ENCODE measurements at regions not wholly inside any gene's neighbourhood (a gene's known extent, or its start where the extent isn't known, plus 50 kb on each side); places are given as distances from the start of the nearest gene placed in this dataset.

GRCh38 chr15:69972436-69972835, 125.3 kb downstream of the TLE3 start:
- intact Hi-C loops (cut with DNase I; ENCODE audit: low total_unique reads) = no loop called here

GRCh38 chr15:69973102-69973714, 124.5 kb downstream of the TLE3 start:
- in situ Hi-C loops (cut with MboI; ENCODE audit: low pct_ligation_motif_present in 1 of 4, low pct_unique_long_range_greater_than_20kb in 1 of 4, low sequenced_read_pairs in 3 of 4) = no loop called here
- no peak for TF ChIP-seq CTCF (IDR thresholded peaks at IDR 0.05)
- TF ChIP-seq POLR2A (IDR thresholded peaks at IDR 0.05) = no peak
- TF ChIP-seq POLR2AphosphoS5 (IDR thresholded peaks at IDR 0.05) = no peak
- TF ChIP-seq EP300 (IDR thresholded peaks at IDR 0.05; ENCODE audit: low read depth) = no peak
- WGBS, 2 donors (ENCODE audit: low coverage in 1 of 2) = 46 to 100% methylated on average over 1 to 6 of the region's 6 CpGs
- DNase-seq = no peak
- Histone ChIP-seq H3K9me3 (no peaks in the 10 kb centered on the region), H3K27me3 (peaks cover 18% of the 10 kb centered on the region), H3K36me3 (no peaks in the 10 kb centered on the region), H3K27ac (no peak overlapping the region), H3K4me3 (no peak overlapping the region), H3K4me1 (no peaks in the 10 kb centered on the region)
- intact Hi-C loops (cut with DNase I; ENCODE audit: low total_unique reads) = no loop called here

More at GRCh38 chr15:69972436-69972835, 125.3 kb downstream of the TLE3 start:
- Histone ChIP-seq H3K4me3 (no peak overlapping the region), H3K4me1 (no peaks in the 10 kb centered on the region), H3K9me3 (no peaks in the 10 kb centered on the region), H3K27ac (no peak overlapping the region), H3K36me3 (no peaks in the 10 kb centered on the region), H3K27me3 (peaks cover 21% of the 10 kb centered on the region)
- TF ChIP-seq CTCF (IDR thresholded peaks at IDR 0.05) = no peak
- TF ChIP-seq POLR2A (IDR thresholded peaks at IDR 0.05) = no peak
- TF ChIP-seq EP300 (IDR thresholded peaks at IDR 0.05; ENCODE audit: low read depth) = no peak
- no peak for TF ChIP-seq POLR2AphosphoS5 (IDR thresholded peaks at IDR 0.05)
- 82% methylated on average over 3 of the region's 3 CpGs; no CpG with 5 or more reads in 1 of the 2 donors for WGBS, 2 donors (ENCODE audit: low coverage in 1 of 2)
- in situ Hi-C loops (cut with MboI; ENCODE audit: low pct_ligation_motif_present in 1 of 4, low pct_unique_long_range_greater_than_20kb in 1 of 4, low sequenced_read_pairs in 3 of 4) = no loop called here
- DNase-seq = no peak

- intact Hi-C loops (cut with DNase I; ENCODE audit: low total_unique reads) = no loop called here
- no peaks in the 10 kb centered on the region for H3K9me3 ChIP-seq
- no peak for TF ChIP-seq EP300 (IDR thresholded peaks at IDR 0.05; ENCODE audit: low read depth)
- TF ChIP-seq POLR2A (IDR thresholded peaks at IDR 0.05) = no peak
- no peak for TF ChIP-seq CTCF (IDR thresholded peaks at IDR 0.05)
- TF ChIP-seq POLR2AphosphoS5 (IDR thresholded peaks at IDR 0.05) = no peak
- WGBS, 2 donors (ENCODE audit: low coverage in 1 of 2) = 47 to 62% methylated on average over 2 to 4 of the region's 4 CpGs
- no peaks in the 10 kb centered on the region for H3K4me1 ChIP-seq
- no peak for DNase-seq
- H3K27me3 ChIP-seq = peaks cover 18% of the 10 kb centered on the region
- in situ Hi-C loops (cut with MboI; ENCODE audit: low pct_ligation_motif_present in 1 of 4, low pct_unique_long_range_greater_than_20kb in 1 of 4, low sequenced_read_pairs in 3 of 4) = no loop called here
- H3K27ac ChIP-seq = no peak overlapping the region
- H3K4me3 ChIP-seq = no peak overlapping the region
- no peaks in the 10 kb centered on the region for H3K36me3 ChIP-seq
Observed at GRCh38 chr15:69973880-69974279, 123.8 kb downstream of the TLE3 start.

- 62 to 67% methylated on average over 1 to 5 of the region's 5 CpGs for WGBS, 2 donors (ENCODE audit: low coverage in 1 of 2)
- Histone ChIP-seq H3K4me3 (no peak overlapping the region), H3K9me3 (no peaks in the 10 kb centered on the region), H3K27ac (no peak overlapping the region), H3K36me3 (no peaks in the 10 kb centered on the region), H3K27me3 (peaks cover 18% of the 10 kb centered on the region), H3K4me1 (no peaks in the 10 kb centered on the region)
- DNase-seq = no peak
- in situ Hi-C loops (cut with MboI; ENCODE audit: low pct_ligation_motif_present in 1 of 4, low pct_unique_long_range_greater_than_20kb in 1 of 4, low sequenced_read_pairs in 3 of 4) (no loop called here), intact Hi-C loops (cut with DNase I; ENCODE audit: low total_unique reads) (no loop called here)
- no peak for TF ChIP-seq POLR2AphosphoS5 (IDR thresholded peaks at IDR 0.05)
- no peak for TF ChIP-seq POLR2A (IDR thresholded peaks at IDR 0.05)
- no peak for TF ChIP-seq CTCF (IDR thresholded peaks at IDR 0.05)
- no peak for TF ChIP-seq EP300 (IDR thresholded peaks at IDR 0.05; ENCODE audit: low read depth)
Observed at GRCh38 chr15:69974321-69974720, 123.4 kb downstream of the TLE3 start.
